Nephron (organoid): ENCODE measurements at regions not wholly inside any gene's neighbourhood (a gene's known extent, or its start where the extent isn't known, plus 50 kb on each side); places are given as distances from the start of the nearest gene placed in this dataset.

Source experiments
- H3K27ac Mint-ChIP-seq, 3 experiments: 2 replicates each; pipeline ENCODE4 v1.8.0; 2020; ENCODE audit warnings: mixed read lengths in 3 of 3, mild to moderate bottlenecking in 2 of 3, moderate library complexity in 1 of 3
- H3K27me3 Mint-ChIP-seq: 2 replicates; pipeline ENCODE4 v1.8.0; 2021; ENCODE audit warnings: low read depth, mild to moderate bottlenecking, moderate library complexity, mixed read lengths
- H3K36me3 Mint-ChIP-seq: 2 replicates; pipeline ENCODE4 v1.8.0; 2020; ENCODE audit warnings: low read depth, mixed read lengths
- H3K4me1 Mint-ChIP-seq: 2 replicates; pipeline ENCODE4 v1.8.0; 2020; ENCODE audit warnings: mixed read lengths
- H3K4me3 Mint-ChIP-seq, 3 experiments: 2 replicates each; pipeline ENCODE4 v1.8.0; 2020; ENCODE audit warnings: mild to moderate bottlenecking in 3 of 3, mixed read lengths in 3 of 3, moderate library complexity in 2 of 3
- H3K9me3 Mint-ChIP-seq: 2 replicates; pipeline ENCODE4 v1.8.0; 2020; ENCODE audit warnings: mixed read lengths
- TF ChIP-seq, protein P1 (sequence below), 3 experiments: fragments of 200-600 bp; sonication (generic); IDR thresholded peaks; one replicate each; pipeline ENCODE4 v1.5.0; 2021; ENCODE audit warnings: antibody characterized with exemption in 3 of 3; ENCODE audit not compliant: unreplicated experiment in 3 of 3

DNA sequence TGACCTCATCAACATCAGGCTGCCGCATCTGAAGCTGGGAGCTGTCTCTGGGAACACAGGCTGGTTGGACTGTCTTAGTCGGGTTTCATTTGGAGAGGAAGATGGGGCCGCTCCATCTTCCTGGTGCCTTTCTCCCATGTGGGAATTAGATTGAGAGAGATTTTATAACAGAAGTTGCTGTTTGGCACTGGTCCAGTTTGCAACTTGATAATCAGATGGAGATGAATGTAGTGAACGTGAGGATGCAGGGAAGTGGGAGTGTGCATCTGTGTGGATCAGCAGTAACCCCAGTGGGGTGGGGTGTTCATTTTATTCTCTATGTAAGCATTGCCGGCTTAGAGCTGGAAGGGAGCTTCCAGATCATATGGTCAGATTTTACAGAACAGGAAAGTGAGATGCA lies 250.9 kb downstream of the DCDC2C start:
- H3K9me3 Mint-ChIP-seq = peaks cover 9% of the 10 kb centered on the region

DNA sequence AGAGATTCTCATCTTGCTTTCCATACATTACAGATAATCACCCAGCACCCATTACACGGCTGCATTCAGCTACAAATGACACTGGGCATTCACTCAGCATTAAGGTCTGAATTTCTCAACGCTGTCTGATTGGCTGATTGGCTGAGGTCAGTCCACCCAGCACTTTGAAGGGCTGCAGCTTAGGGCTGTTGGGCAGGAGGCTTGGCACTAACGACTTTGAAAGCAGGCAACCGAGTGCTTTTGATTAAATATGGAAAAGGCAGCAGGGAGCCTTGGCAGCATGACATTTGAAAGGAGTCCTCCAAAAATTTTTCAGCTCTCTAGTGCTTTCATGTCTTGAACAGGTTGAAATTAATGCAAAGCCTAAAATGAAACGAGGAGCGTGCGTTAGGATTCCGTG lies 253.0 kb downstream of the DCDC2C start:
- Mint-ChIP-seq H3K4me1 (peaks cover 30% of the 10 kb centered on the region), H3K27ac (no peak overlapping the region), H3K27me3 (peaks cover 22% of the 10 kb centered on the region), H3K9me3 (peaks cover 9% of the 10 kb centered on the region), H3K36me3 (no peaks in the 10 kb centered on the region), H3K4me3 (no peak overlapping the region)
- TF ChIP-seq, protein P1, sequence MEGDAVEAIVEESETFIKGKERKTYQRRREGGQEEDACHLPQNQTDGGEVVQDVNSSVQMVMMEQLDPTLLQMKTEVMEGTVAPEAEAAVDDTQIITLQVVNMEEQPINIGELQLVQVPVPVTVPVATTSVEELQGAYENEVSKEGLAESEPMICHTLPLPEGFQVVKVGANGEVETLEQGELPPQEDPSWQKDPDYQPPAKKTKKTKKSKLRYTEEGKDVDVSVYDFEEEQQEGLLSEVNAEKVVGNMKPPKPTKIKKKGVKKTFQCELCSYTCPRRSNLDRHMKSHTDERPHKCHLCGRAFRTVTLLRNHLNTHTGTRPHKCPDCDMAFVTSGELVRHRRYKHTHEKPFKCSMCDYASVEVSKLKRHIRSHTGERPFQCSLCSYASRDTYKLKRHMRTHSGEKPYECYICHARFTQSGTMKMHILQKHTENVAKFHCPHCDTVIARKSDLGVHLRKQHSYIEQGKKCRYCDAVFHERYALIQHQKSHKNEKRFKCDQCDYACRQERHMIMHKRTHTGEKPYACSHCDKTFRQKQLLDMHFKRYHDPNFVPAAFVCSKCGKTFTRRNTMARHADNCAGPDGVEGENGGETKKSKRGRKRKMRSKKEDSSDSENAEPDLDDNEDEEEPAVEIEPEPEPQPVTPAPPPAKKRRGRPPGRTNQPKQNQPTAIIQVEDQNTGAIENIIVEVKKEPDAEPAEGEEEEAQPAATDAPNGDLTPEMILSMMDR (IDR thresholded peaks at IDR 0.05; ENCODE audit: unreplicated experiment in 3 of 3) = no peak

More for the DNA sequence above, 250.9 kb downstream of the DCDC2C start:
- Mint-ChIP-seq H3K27me3 (peaks cover 22% of the 10 kb centered on the region), H3K4me1 (peaks cover 23% of the 10 kb centered on the region), H3K36me3 (no peaks in the 10 kb centered on the region), H3K4me3 (no peak overlapping the region), H3K27ac (no peak overlapping the region)
- TF ChIP-seq, protein P1 (IDR thresholded peaks at IDR 0.05; ENCODE audit: unreplicated experiment in 3 of 3) = no peak

- TF ChIP-seq, protein P1 (IDR thresholded peaks at IDR 0.05; ENCODE audit: unreplicated experiment in 3 of 3) = no peak
- H3K4me1 Mint-ChIP-seq = peaks cover 30% of the 10 kb centered on the region
- peaks cover 6% of the 10 kb centered on the region for H3K9me3 Mint-ChIP-seq
- H3K4me3 Mint-ChIP-seq = no peak overlapping the region
- no peaks in the 10 kb centered on the region for H3K36me3 Mint-ChIP-seq
- H3K27ac Mint-ChIP-seq = no peak overlapping the region
- H3K27me3 Mint-ChIP-seq = peaks cover 22% of the 10 kb centered on the region
Observed at GRCh38 chr2:3956892-3957291, 253.5 kb downstream of the DCDC2C start.

DNA sequence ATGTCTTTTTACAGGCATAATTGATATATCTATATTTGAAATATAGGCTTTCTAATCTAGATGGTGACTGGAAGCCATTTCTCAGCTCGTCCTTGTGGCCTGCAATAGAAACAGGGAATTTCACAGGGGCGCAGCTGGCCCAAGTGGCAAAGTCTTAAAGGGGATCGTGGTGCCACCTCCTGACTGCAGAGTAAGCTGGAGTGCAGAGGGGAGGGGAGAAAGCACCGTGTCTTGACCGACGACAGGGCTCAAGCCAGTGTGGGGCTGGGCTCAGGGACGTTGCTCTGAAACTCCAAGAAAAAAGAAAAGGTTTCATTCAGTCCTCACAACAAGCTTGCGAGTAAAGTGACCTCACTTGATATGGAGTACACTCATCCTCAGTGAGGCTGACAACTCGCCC lies 255.1 kb downstream of the DCDC2C start:
- H3K36me3 Mint-ChIP-seq = no peaks in the 10 kb centered on the region
- no peak overlapping the region for H3K27ac Mint-ChIP-seq
- H3K9me3 Mint-ChIP-seq = no peaks in the 10 kb centered on the region
- TF ChIP-seq, protein P1 (IDR thresholded peaks at IDR 0.05; ENCODE audit: unreplicated experiment in 3 of 3) = no peak
- peaks cover 21% of the 10 kb centered on the region for H3K4me1 Mint-ChIP-seq
- H3K27me3 Mint-ChIP-seq = peaks cover 29% of the 10 kb centered on the region
- H3K4me3 Mint-ChIP-seq = no peak overlapping the region

DNA sequence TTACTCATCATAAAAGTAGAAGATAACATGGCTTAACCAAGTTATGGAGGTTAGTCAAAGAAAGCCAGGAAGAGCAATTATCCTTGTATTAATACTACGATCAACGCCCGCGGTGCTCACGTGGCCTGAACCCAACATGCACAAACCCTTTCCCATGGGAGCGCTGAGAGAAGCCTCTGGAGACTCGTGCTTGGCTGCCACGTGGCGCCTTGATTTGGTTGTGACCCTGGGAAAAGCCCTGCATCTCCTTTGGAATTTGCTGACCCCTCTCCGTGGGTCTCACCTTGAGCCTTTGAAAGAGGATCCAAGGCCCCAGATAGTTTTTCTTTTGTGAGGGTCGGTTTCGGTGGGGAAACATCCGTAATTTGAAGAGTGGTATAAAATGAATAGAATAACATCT lies 255.6 kb downstream of the DCDC2C start:
- no peak overlapping the region for H3K27ac Mint-ChIP-seq
- H3K36me3 Mint-ChIP-seq = no peaks in the 10 kb centered on the region
- no peaks in the 10 kb centered on the region for H3K9me3 Mint-ChIP-seq
- peaks cover 25% of the 10 kb centered on the region for H3K27me3 Mint-ChIP-seq
- no peak overlapping the region for H3K4me3 Mint-ChIP-seq
- H3K4me1 Mint-ChIP-seq = peaks cover 16% of the 10 kb centered on the region
- TF ChIP-seq, protein P1 (IDR thresholded peaks at IDR 0.05; ENCODE audit: unreplicated experiment in 3 of 3) = no peak

DNA sequence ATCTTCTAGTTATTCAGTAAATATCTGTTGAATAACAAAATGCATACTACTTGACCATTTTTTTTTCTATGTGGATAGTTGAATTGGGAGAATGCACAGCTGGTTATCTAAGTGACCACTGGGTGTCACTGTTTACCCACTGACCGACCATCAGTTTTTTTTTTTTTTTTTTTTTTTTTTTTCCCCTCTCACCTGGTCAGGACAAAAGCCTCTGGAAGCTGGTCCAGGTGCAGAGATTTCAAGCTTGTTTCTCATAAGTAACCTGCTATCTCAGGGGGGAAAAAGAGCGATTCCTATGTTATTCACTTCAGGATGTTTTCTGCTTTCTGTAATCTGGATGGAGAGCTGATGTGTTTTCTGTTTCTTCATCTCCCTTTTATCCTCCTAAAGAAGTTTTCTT lies 256.0 kb downstream of the DCDC2C start:
- H3K4me1 Mint-ChIP-seq = peaks cover 12% of the 10 kb centered on the region
- TF ChIP-seq, protein P1 (IDR thresholded peaks at IDR 0.05; ENCODE audit: unreplicated experiment in 3 of 3) = peak; percentile 83 to 91 (median 88)
- no peaks in the 10 kb centered on the region for H3K36me3 Mint-ChIP-seq
- H3K27me3 Mint-ChIP-seq = peaks cover 23% of the 10 kb centered on the region
- H3K4me3 Mint-ChIP-seq = no peak overlapping the region
- H3K27ac Mint-ChIP-seq = no peak overlapping the region
- H3K9me3 Mint-ChIP-seq = no peaks in the 10 kb centered on the region
